ENCODE measurements at regions not wholly inside any gene's neighbourhood (a gene's known extent, or its start where the extent isn't known, plus 50 kb on each side); places are given as distances from the start of the nearest gene placed in this dataset.

DNA sequence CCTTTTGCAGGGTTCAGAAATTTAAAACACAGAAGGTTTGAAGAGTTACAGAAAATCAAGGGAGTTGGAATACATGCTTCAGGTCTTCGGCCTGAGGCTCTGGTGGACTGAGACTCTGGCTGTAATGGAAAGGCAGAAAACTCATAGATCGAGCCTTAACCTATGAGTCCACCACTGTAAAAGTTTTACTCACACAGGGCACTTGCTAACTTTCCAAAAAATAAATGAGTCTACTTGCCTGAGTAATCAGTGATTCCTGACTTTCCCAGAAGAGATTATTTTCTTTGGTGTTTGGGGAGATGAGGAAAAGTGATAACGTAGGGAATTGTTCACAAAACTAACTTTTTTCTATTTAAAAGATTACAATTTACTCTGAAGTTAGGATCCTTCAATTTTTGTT, 108.0 kb downstream of the MBL2 start:
- no peaks in the 10 kb centered on the region for H3K4me1 ChIP-seq (ENCODE audit: control insufficient read depth in 2 of 3, insufficient read depth in 2 of 3, low read depth in 1 of 3, low read length in 3 of 3)
- no peaks in the 10 kb centered on the region for H3K36me3 ChIP-seq (ENCODE audit: control insufficient read depth in 2 of 3, insufficient read depth in 3 of 3, low read length in 3 of 3)
- H3K9ac ChIP-seq (ENCODE audit: low read length in 3 of 3), result no peak overlapping the region
- intact Hi-C loops (cut with DNase I), result no loop called here
- FAIRE-seq, result no peak
- DNase-seq, result no peak
- H3K9me3 ChIP-seq (ENCODE audit: control insufficient read depth in 2 of 3, insufficient read depth in 1 of 3, low read length in 3 of 3), result peaks cover 0 to 7% (median 0%) of the 10 kb centered on the region in 3 donors
- no peak overlapping the region for H3K4me3 ChIP-seq (ENCODE audit: low read length in 3 of 3)
- H3K27me3 ChIP-seq (ENCODE audit: control insufficient read depth, insufficient read depth, low read length), result no peaks in the 10 kb centered on the region
- TF ChIP-seq, protein P1, sequence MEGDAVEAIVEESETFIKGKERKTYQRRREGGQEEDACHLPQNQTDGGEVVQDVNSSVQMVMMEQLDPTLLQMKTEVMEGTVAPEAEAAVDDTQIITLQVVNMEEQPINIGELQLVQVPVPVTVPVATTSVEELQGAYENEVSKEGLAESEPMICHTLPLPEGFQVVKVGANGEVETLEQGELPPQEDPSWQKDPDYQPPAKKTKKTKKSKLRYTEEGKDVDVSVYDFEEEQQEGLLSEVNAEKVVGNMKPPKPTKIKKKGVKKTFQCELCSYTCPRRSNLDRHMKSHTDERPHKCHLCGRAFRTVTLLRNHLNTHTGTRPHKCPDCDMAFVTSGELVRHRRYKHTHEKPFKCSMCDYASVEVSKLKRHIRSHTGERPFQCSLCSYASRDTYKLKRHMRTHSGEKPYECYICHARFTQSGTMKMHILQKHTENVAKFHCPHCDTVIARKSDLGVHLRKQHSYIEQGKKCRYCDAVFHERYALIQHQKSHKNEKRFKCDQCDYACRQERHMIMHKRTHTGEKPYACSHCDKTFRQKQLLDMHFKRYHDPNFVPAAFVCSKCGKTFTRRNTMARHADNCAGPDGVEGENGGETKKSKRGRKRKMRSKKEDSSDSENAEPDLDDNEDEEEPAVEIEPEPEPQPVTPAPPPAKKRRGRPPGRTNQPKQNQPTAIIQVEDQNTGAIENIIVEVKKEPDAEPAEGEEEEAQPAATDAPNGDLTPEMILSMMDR (IDR thresholded peaks at IDR 0.05; ENCODE audit: borderline replicate concordance, extremely low read depth, insufficient read depth), result no peak
- H3K27ac ChIP-seq (ENCODE audit: low read depth in 2 of 2, low read length in 2 of 2), result no peak overlapping the region

DNA sequence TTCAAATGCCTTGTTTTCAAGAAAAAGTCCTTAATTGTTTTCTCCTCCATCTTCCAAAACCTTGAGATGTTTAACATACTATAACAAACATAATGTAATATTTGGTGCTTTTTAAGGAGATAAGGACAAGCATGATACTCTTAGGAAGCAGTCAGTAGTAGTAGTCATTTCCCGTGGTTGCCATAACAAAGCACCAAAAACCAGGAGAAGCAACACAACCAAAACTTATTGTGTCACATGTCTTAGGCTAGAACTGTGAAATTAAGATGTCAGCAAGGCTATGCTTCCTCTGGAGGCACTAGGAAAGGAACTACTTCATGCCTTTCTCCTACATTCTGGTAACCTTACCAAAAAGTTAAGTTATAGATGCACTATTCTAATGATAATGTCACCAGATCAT, 106.8 kb downstream of the MBL2 start:
- no peak overlapping the region for H3K9ac ChIP-seq (ENCODE audit: low read length in 3 of 3)
- H3K27ac ChIP-seq (ENCODE audit: low read depth in 2 of 2, low read length in 2 of 2), result no peak overlapping the region
- FAIRE-seq (no peak), DNase-seq (no peak)
- H3K4me1 ChIP-seq (ENCODE audit: control insufficient read depth in 2 of 3, insufficient read depth in 2 of 3, low read depth in 1 of 3, low read length in 3 of 3), result no peaks in the 10 kb centered on the region
- H3K27me3 ChIP-seq (ENCODE audit: control insufficient read depth, insufficient read depth, low read length), result no peaks in the 10 kb centered on the region
- intact Hi-C loops (cut with DNase I), result no loop called here
- peaks cover 0 to 7% (median 0%) of the 10 kb centered on the region in 3 donors for H3K9me3 ChIP-seq (ENCODE audit: control insufficient read depth in 2 of 3, insufficient read depth in 1 of 3, low read length in 3 of 3)
- H3K36me3 ChIP-seq (ENCODE audit: control insufficient read depth in 2 of 3, insufficient read depth in 3 of 3, low read length in 3 of 3), result no peaks in the 10 kb centered on the region
- TF ChIP-seq, protein P1 (IDR thresholded peaks at IDR 0.05; ENCODE audit: borderline replicate concordance, extremely low read depth, insufficient read depth), result no peak
- no peak overlapping the region for H3K4me3 ChIP-seq (ENCODE audit: low read length in 3 of 3)

DNA sequence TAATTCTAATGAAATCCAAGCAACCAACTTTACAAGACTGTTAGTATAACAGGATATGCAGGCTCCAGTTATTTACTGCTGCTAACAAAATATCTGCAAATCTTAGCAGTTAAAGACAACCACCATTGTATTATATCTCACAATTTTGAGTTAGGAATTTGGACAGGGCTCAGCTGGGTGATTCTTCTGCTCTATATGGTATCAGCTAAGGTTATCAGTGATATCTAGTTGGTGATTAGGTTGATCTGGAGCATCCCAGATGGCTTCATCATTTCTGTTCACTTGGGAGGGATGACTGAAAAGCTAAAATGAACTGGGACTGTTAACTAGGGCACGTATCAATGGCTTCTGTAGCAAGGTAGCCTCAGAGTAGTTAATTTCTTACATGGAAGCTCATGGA, 105.7 kb downstream of the MBL2 start:
- intact Hi-C loops (cut with DNase I), result no loop called here
- TF ChIP-seq, protein P1 (IDR thresholded peaks at IDR 0.05; ENCODE audit: borderline replicate concordance, extremely low read depth, insufficient read depth), result no peak

DNA sequence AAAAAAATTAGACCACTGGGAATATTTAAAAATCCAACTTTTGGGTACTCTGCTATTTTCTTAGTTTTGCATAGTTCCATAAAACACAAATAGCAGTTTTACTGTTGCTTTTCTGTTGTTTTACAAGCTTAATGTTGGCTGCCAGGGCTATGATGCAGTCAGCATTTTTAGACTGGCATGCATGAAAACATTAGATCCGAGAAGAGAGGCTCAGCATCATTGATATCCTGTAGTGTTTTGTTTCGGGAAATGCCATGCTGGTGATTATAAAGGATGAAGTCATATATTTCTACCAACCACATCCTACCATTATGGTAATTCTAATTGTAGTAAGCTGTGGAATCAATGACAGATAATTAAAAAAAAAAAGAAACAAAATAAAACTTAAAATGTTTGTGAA, 104.6 kb downstream of the MBL2 start:
- intact Hi-C loops (cut with DNase I), result no loop called here
- Histone ChIP-seq H3K4me3 (ENCODE audit: low read length in 3 of 3) (no peak overlapping the region), H3K27ac (ENCODE audit: low read depth in 2 of 2, low read length in 2 of 2) (no peak overlapping the region), H3K4me1 (ENCODE audit: control insufficient read depth in 2 of 3, insufficient read depth in 2 of 3, low read depth in 1 of 3, low read length in 3 of 3) (no peaks in the 10 kb centered on the region), H3K9me3 (ENCODE audit: control insufficient read depth in 2 of 3, insufficient read depth in 1 of 3, low read length in 3 of 3) (peaks cover 0 to 7% (median 0%) of the 10 kb centered on the region in 3 donors), H3K9ac (ENCODE audit: low read length in 3 of 3) (no peak overlapping the region), H3K36me3 (ENCODE audit: control insufficient read depth in 2 of 3, insufficient read depth in 3 of 3, low read length in 3 of 3) (no peaks in the 10 kb centered on the region), H3K27me3 (ENCODE audit: control insufficient read depth, insufficient read depth, low read length) (no peaks in the 10 kb centered on the region)
- TF ChIP-seq, protein P1 (IDR thresholded peaks at IDR 0.05; ENCODE audit: borderline replicate concordance, extremely low read depth, insufficient read depth), result no peak
- FAIRE-seq (no peak), DNase-seq (no peak)

More for the DNA sequence above, 105.7 kb downstream of the MBL2 start:
- Histone ChIP-seq H3K27ac (ENCODE audit: low read depth in 2 of 2, low read length in 2 of 2) (no peak overlapping the region), H3K36me3 (ENCODE audit: control insufficient read depth in 2 of 3, insufficient read depth in 3 of 3, low read length in 3 of 3) (no peaks in the 10 kb centered on the region), H3K9ac (ENCODE audit: low read length in 3 of 3) (no peak overlapping the region), H3K4me3 (ENCODE audit: low read length in 3 of 3) (no peak overlapping the region), H3K9me3 (ENCODE audit: control insufficient read depth in 2 of 3, insufficient read depth in 1 of 3, low read length in 3 of 3) (peaks cover 0 to 7% (median 0%) of the 10 kb centered on the region in 3 donors), H3K4me1 (ENCODE audit: control insufficient read depth in 2 of 3, insufficient read depth in 2 of 3, low read depth in 1 of 3, low read length in 3 of 3) (no peaks in the 10 kb centered on the region), H3K27me3 (ENCODE audit: control insufficient read depth, insufficient read depth, low read length) (no peaks in the 10 kb centered on the region)
- FAIRE-seq (no peak), DNase-seq (no peak)
